HEK293 (cell line): ENCODE measurements at regions not wholly inside any gene's neighbourhood (a gene's known extent, or its start where the extent isn't known, plus 50 kb on each side); places are given as distances from the start of the nearest gene placed in this dataset.

Experiments used
- BCL11A ChIP-seq: fragments of 450-650 bp; formaldehyde crosslinking; IDR thresholded peaks from 2 replicates; pipeline ENCODE4 v1.5.1; 2016; ENCODE audit warnings: low read depth, missing biosample characterization, missing genetic modification characterization
- INSM2 ChIP-seq: fragments of 450-650 bp; formaldehyde crosslinking; IDR thresholded peaks from 2 replicates; pipeline ENCODE4 v1.5.1; 2016; ENCODE audit warnings: missing biosample characterization, missing genetic modification characterization
- KLF1 ChIP-seq: fragments of 450-650 bp; formaldehyde crosslinking; IDR thresholded peaks from 2 replicates; pipeline ENCODE4 v1.5.1; 2016; ENCODE audit warnings: missing biosample characterization, missing genetic modification characterization
- KLF17 ChIP-seq: fragments of 450-650 bp; formaldehyde crosslinking; IDR thresholded peaks from 2 replicates; pipeline ENCODE4 v1.5.1; 2016; ENCODE audit warnings: missing biosample characterization, missing genetic modification characterization
- KLF7 ChIP-seq: fragments of 450-650 bp; formaldehyde crosslinking; IDR thresholded peaks from 2 replicates; pipeline ENCODE4 v1.5.1; 2016; ENCODE audit warnings: missing biosample characterization, missing genetic modification characterization, borderline replicate concordance
- PRDM6 ChIP-seq: fragments of 450-650 bp; formaldehyde crosslinking; IDR thresholded peaks from 2 replicates; pipeline ENCODE4 v1.5.1; 2017; ENCODE audit warnings: missing biosample characterization, missing genetic modification characterization
- ZIC2 ChIP-seq: fragments of 450-650 bp; formaldehyde crosslinking; IDR thresholded peaks from 2 replicates; pipeline ENCODE4 v1.5.1; 2016; ENCODE audit warnings: missing biosample characterization, missing genetic modification characterization
- ZNF133 ChIP-seq: fragments of 450-650 bp; formaldehyde crosslinking; IDR thresholded peaks from 2 replicates; pipeline ENCODE4 v1.5.1; 2016; ENCODE audit warnings: missing biosample characterization, missing genetic modification characterization
- ZNF138 ChIP-seq: fragments of 450-650 bp; formaldehyde crosslinking; IDR thresholded peaks from 2 replicates; pipeline ENCODE4 v1.5.1; 2016; ENCODE audit warnings: missing biosample characterization, missing genetic modification characterization, borderline replicate concordance
- ZNF140 ChIP-seq: fragments of 450-650 bp; formaldehyde crosslinking; IDR thresholded peaks from 2 replicates; pipeline ENCODE4 v1.5.1; 2016; ENCODE audit warnings: missing biosample characterization, missing genetic modification characterization
- ZNF155 ChIP-seq: fragments of 450-650 bp; formaldehyde crosslinking; IDR thresholded peaks from 2 replicates; pipeline ENCODE4 v1.5.1; 2016; ENCODE audit warnings: missing biosample characterization, missing genetic modification characterization
- ZNF174 ChIP-seq: fragments of 450-650 bp; formaldehyde crosslinking; IDR thresholded peaks from 2 replicates; pipeline ENCODE4 v1.5.0; 2017; ENCODE audit warnings: missing biosample characterization, mild to moderate bottlenecking, missing genetic modification characterization
- ZNF175 ChIP-seq: fragments of 450-650 bp; formaldehyde crosslinking; IDR thresholded peaks from 2 replicates; pipeline ENCODE4 v1.5.1; 2016; ENCODE audit warnings: missing biosample characterization, missing genetic modification characterization
- ZNF2 ChIP-seq: fragments of 450-650 bp; formaldehyde crosslinking; IDR thresholded peaks from 2 replicates; pipeline ENCODE4 v1.5.1; 2016; ENCODE audit warnings: missing biosample characterization, missing genetic modification characterization
- ZNF24 ChIP-seq: fragments of 450-650 bp; formaldehyde crosslinking; IDR thresholded peaks from 2 replicates; pipeline ENCODE4 v1.5.1; 2016; ENCODE audit warnings: missing biosample characterization, missing genetic modification characterization
- ZNF248 ChIP-seq: fragments of 450-650 bp; formaldehyde crosslinking; IDR thresholded peaks from 2 replicates; pipeline ENCODE4 v1.5.1; 2017; ENCODE audit warnings: missing biosample characterization, missing genetic modification characterization
- ZNF26 ChIP-seq: fragments of 450-650 bp; formaldehyde crosslinking; IDR thresholded peaks from 2 replicates; pipeline ENCODE4 v1.5.1; 2016; ENCODE audit warnings: missing biosample characterization, missing genetic modification characterization
- ZNF274 ChIP-seq, 2 experiments: fragments of 200-500 bp in 1 of 2; fragments of 450-650 bp in 1 of 2; sonication (Bioruptor generic) in 1 of 2; formaldehyde crosslinking in 1 of 2; IDR thresholded peaks; 2 replicates each; pipeline versions ENCODE4 v1.5.1 to v1.6.1; 2014 to 2016; ENCODE audit warnings: borderline replicate concordance in 1 of 2, inconsistent platforms in 1 of 2, low read length in 1 of 2, missing biosample characterization in 1 of 2, missing genetic modification characterization in 1 of 2
- ZNF302 ChIP-seq: fragments of 450-650 bp; formaldehyde crosslinking; IDR thresholded peaks from 2 replicates; pipeline ENCODE4 v1.5.1; 2016; ENCODE audit warnings: missing biosample characterization, missing genetic modification characterization, low read depth
- ZNF394 ChIP-seq: fragments of 450-650 bp; formaldehyde crosslinking; IDR thresholded peaks from 2 replicates; pipeline ENCODE4 v1.5.1; 2016; ENCODE audit warnings: missing biosample characterization, missing genetic modification characterization, mild to moderate bottlenecking, moderate library complexity, borderline replicate concordance
- ZNF416 ChIP-seq: fragments of 450-650 bp; formaldehyde crosslinking; IDR thresholded peaks from 2 replicates; pipeline ENCODE4 v1.5.1; 2016; ENCODE audit warnings: missing biosample characterization, missing genetic modification characterization
- ZNF423 ChIP-seq: fragments of 450-650 bp; formaldehyde crosslinking; IDR thresholded peaks from 2 replicates; pipeline ENCODE4 v1.5.1; 2016; ENCODE audit warnings: missing biosample characterization, missing genetic modification characterization
- ZNF548 ChIP-seq: fragments of 450-650 bp; formaldehyde crosslinking; IDR thresholded peaks from 2 replicates; pipeline ENCODE4 v1.5.1; 2016; ENCODE audit warnings: missing biosample characterization, missing genetic modification characterization
- ZNF555 ChIP-seq: fragments of 450-650 bp; formaldehyde crosslinking; conservative IDR thresholded peaks from 2 replicates; pipeline ENCODE4 v1.5.1; 2017; ENCODE audit warnings: missing biosample characterization, mild to moderate bottlenecking, missing genetic modification characterization, inconsistent platforms
- ZNF585B ChIP-seq: fragments of 450-650 bp; formaldehyde crosslinking; IDR thresholded peaks from 2 replicates; pipeline ENCODE4 v1.5.1; 2016; ENCODE audit warnings: missing biosample characterization, missing genetic modification characterization
- ZNF596 ChIP-seq: fragments of 450-650 bp; IDR thresholded peaks from 2 replicates; pipeline ENCODE4 v1.5.0; 2018; ENCODE audit warnings: missing biosample characterization, mild to moderate bottlenecking, missing genetic modification characterization, moderate library complexity
- ZNF654 ChIP-seq: fragments of 450-650 bp; formaldehyde crosslinking; IDR thresholded peaks from 2 replicates; pipeline ENCODE4 v1.5.1; 2016; ENCODE audit warnings: low read depth, missing biosample characterization, missing genetic modification characterization
- ZNF707 ChIP-seq: fragments of 450-650 bp; formaldehyde crosslinking; IDR thresholded peaks from 2 replicates; pipeline ENCODE4 v1.5.1; 2016; ENCODE audit warnings: missing biosample characterization, missing genetic modification characterization
- ZNF768 ChIP-seq: fragments of 450-650 bp; formaldehyde crosslinking; IDR thresholded peaks from 2 replicates; pipeline ENCODE4 v1.5.1; 2018; ENCODE audit warnings: missing biosample characterization, mild to moderate bottlenecking, missing genetic modification characterization
- ZSCAN23 ChIP-seq: fragments of 450-650 bp; formaldehyde crosslinking; IDR thresholded peaks from 2 replicates; pipeline ENCODE4 v1.5.1; 2016; ENCODE audit warnings: missing biosample characterization, missing genetic modification characterization
- ZSCAN30 ChIP-seq: fragments of 450-650 bp; IDR thresholded peaks from 2 replicates; pipeline ENCODE4 v1.5.1; 2018; ENCODE audit warnings: missing biosample characterization, mild to moderate bottlenecking, missing genetic modification characterization, moderate library complexity
- TF ChIP-seq, protein P1 (sequence below): fragments of 450-650 bp; formaldehyde crosslinking; IDR thresholded peaks from 2 replicates; pipeline ENCODE4 v1.5.1; 2016; ENCODE audit warnings: missing biosample characterization, missing genetic modification characterization

DNA sequence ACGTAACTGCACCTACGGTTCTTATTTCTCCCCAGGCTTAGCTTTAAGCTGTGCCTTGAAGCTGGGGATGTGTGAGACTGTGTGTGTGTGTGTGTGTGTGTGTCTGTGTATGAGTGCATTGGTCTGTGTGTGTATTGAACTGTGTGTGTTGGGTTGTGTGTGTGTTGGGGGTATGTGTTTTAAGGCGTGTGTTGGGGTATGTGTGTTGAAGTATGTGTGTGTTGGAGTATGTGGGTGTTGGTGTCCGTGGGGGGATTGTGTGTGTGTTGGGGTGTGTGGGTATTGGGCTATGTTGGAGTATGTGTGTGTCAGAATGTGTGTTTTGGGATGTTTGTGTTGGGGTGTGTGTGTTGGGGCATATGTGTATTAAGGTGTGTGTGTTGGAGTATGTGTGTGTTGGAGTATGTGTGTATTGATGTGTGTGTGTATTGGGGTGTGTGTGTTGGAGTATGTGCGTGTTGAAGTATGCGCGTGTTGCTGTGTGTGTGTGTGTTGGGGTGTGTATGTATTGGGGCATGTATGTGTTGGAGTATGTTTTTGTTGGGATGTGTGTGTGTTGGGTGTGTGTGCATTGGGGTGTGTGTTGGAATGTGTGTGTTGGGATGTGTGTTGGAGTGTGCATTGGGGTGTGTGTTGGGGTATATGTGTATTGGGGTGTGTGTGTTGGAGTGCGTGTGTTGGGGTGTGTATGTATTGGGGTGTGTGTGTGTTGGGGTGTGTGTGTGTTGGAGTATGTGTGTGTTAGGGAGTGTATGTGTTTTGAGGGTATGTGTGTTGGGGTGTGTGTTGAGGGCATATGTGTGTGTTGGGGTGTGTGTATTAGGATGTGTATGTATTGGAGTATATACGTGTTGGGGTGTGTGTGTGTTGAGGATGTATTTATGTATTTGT is 76.4 kb downstream of the LSM3 start (continued):
- TF ChIP-seq PRDM6 (tag by site-specific recombination) = no peak
- no peak for TF ChIP-seq ZIC2 (tag by site-specific recombination)
- no peak for TF ChIP-seq ZNF248 (tag by site-specific recombination)
- no peak for TF ChIP-seq ZNF302
- TF ChIP-seq ZNF140 (tag by site-specific recombination) = no peak
- TF ChIP-seq ZNF707 (tag by site-specific recombination) = no peak
- no peak for TF ChIP-seq ZNF175
- peak; percentile 34; the same call in 1 of the 2 replicates for TF ChIP-seq ZNF133 (tag by site-specific recombination)
- TF ChIP-seq, protein P1, sequence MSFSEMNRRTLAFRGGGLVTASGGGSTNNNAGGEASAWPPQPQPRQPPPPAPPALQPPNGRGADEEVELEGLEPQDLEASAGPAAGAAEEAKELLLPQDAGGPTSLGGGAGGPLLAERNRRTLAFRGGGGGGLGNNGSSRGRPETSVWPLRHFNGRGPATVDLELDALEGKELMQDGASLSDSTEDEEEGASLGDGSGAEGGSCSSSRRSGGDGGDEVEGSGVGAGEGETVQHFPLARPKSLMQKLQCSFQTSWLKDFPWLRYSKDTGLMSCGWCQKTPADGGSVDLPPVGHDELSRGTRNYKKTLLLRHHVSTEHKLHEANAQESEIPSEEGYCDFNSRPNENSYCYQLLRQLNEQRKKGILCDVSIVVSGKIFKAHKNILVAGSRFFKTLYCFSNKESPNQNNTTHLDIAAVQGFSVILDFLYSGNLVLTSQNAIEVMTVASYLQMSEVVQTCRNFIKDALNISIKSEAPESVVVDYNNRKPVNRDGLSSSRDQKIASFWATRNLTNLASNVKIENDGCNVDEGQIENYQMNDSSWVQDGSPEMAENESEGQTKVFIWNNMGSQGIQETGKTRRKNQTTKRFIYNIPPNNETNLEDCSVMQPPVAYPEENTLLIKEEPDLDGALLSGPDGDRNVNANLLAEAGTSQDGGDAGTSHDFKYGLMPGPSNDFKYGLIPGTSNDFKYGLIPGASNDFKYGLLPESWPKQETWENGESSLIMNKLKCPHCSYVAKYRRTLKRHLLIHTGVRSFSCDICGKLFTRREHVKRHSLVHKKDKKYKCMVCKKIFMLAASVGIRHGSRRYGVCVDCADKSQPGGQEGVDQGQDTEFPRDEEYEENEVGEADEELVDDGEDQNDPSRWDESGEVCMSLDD = peak; percentile 82; the same call in 1 of the 2 replicates
- no peak for TF ChIP-seq ZNF585B (tag by site-specific recombination)
- no peak for TF ChIP-seq ZNF423 (tag by site-specific recombination)
- TF ChIP-seq ZNF274 (IDR thresholded peaks at IDR 0.05; ENCODE audit: low read length) = no peak
- TF ChIP-seq ZNF274 (tag by site-specific recombination; IDR thresholded peaks at IDR 0.05; ENCODE audit: borderline replicate concordance) = no peak
- no peak for TF ChIP-seq BCL11A (tag by site-specific recombination)
- TF ChIP-seq KLF1 (tag by site-specific recombination) = no peak
- TF ChIP-seq ZNF24 = no peak
- no peak for TF ChIP-seq KLF7 (tag by site-specific recombination)
- 0 out of 2 replicates have a peak, but pooled peaks have one; percentile 13 for TF ChIP-seq INSM2 (tag by site-specific recombination)
- TF ChIP-seq ZNF138 = no peak
- no peak for TF ChIP-seq ZNF548
- no peak for TF ChIP-seq ZNF2 (tag by site-specific recombination)
- TF ChIP-seq ZNF596 = no peak
- TF ChIP-seq ZNF654 (tag by site-specific recombination) = no peak
- TF ChIP-seq ZNF174 (tag by site-specific recombination) = no peak
- TF ChIP-seq ZSCAN23 = no peak
- no peak for TF ChIP-seq ZNF555 (tag by site-specific recombination)
- TF ChIP-seq ZSCAN30 = no peak
- TF ChIP-seq ZNF26 (tag by site-specific recombination) = no peak
- TF ChIP-seq KLF17 (tag by site-specific recombination) = no peak
- no peak for TF ChIP-seq ZNF768 (tag by site-specific recombination)
- TF ChIP-seq ZNF416 (tag by site-specific recombination) = no peak
- TF ChIP-seq ZNF155 (tag by site-specific recombination) = 0 out of 2 replicates have a peak, but pooled peaks have one; percentile 6
- no peak for TF ChIP-seq ZNF394
